COLO668 (cell line): ENCODE measurements at regions not wholly inside any gene's neighbourhood (a gene's known extent, or its start where the extent isn't known, plus 50 kb on each side); places are given as distances from the start of the nearest gene placed in this dataset.
"Not testable (repeated sequence)": the region's sequence is repeated elsewhere in the genome, so short reads cannot be mapped to it uniquely, and the experiment has no call there.

Experiments used
- DNase-seq: peaks from one replicate; lab custom pipeline; 2025; ENCODE audit not compliant: unreplicated experiment; lab: John Stamatoyannopoulos, UW

DNA sequence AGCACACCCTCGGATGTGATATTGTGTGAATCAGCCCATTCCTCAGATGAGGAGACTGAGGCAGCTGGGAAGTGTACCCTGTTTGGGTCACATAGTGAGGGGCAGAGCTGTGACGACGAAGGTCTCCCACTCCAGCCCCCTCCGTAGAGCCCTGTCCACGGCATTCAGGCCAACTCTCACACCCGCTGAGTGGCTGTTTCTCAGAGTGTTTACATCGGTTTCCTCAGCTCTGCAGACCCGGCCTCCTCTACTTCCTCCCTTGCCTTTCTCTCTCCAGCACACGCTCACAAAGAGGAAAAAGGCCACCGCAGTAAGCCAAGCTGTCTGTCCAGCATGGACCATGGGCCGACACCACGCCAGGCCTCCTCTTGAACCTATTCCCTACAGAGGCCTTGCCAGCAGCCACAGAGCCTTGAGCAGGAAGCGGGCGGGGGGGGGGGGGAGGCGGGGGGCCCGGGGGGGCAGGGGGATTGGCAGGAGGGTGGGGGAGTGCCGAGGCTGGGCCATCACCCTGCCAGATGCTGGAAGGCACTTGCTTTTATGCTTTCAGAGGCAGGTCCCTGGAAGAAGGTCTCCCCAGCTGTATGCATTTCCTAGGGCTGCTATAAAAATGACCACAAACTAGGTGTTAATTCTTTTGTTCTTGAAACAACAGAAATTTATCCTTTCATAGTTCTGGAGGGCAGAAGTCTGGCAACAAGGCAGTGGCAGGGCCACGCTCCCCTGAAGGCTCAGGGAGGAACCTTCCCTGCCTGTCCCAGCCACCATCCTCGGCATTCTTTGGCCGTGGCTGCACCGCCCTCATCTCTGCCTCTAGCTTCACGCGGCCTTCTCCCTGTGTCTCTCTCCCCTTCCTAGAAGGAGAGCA, 178.4 kb downstream of the PSMG1 start:
- DNase-seq, result no peak

DNA sequence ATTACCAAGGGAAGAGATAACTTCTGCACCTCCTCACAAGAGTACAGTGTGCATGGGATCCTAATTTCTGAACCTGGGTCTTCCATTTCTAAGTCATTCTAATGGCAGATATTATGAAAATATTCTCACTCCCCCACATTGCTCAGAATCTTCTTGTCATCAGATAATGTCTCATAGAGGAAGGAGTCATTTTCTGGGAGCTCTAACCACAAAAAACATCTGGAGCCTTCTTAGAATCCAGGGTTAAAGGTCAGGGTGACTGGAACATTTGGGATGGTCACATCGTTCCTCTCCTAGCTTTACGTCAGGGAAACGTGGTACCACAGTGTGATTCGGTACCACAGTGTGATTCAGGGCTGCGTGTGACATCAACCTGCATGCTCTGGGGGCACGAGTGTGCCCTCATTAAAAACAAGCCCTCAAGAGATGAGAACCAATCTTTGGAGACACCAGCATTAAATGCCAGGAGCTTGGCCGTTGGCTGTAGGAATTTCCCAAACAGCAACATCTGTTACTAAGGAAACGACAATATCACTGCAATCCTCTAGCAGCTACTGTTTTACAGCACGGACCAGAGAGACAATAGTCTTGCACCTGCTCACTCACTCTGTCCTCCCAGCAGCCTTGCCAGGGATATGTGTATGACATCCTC, 179.1 kb downstream of the PSMG1 start:
- DNase-seq, result peak; percentile 56

DNA sequence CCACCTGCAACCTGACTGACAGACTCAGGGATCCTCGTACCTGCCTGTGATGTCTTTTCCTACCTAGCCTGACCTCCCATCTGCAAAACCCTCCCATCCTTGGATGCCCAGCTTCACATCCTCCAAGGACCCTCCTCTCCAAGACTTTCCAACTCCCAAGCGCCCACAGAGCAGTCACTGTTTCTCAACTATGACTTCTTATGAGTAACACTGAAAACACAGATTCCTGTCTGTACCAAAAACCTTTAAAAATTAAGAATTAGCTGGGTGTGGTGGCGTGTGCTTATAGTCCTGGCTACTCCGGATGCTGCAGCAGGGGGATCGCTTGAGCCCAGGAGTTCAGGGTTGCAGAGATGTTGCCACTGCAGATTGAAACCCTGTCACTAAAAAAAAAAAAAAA, 181.9 kb downstream of the PSMG1 start:
- DNase-seq, result no peak

DNA sequence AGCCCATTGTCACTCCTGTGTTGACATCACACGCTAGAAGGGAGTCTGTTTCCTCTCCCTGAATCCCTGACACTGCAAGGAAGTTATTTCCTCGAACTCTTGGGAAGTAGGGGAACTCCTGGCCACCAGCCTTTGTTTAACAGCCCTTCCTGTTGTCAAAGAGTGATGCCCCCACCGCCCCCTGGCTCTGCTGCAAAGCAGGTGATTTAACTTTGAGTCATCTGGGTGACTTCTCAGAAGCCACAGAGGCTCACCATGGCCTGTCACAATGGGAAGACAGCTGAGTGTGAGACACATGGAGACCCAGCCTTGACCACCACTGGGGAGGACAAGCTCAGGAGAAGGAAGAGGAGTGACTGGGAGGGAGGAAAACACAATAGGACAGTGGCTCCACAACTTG, 182.8 kb downstream of the PSMG1 start:
- no peak for DNase-seq

DNA sequence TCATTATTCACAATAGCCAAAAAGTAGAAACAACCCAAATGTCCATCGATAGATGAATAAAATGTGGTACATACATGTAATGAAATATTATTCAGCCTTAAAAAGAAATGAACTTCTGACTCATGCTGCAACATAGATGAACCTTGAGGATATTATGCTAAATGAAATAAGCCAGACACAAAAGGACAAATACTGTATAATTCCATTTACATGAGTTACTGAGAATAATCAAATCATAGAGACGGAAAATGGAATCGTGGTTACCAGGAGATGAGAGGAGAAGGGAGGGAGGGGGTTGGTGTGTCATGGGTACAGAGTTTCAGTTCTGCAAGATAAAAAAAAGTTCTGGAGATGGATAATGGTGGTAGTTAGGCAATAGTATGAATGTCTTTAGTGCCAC, 184.1 kb downstream of the PSMG1 start:
- no peak for DNase-seq

DNA sequence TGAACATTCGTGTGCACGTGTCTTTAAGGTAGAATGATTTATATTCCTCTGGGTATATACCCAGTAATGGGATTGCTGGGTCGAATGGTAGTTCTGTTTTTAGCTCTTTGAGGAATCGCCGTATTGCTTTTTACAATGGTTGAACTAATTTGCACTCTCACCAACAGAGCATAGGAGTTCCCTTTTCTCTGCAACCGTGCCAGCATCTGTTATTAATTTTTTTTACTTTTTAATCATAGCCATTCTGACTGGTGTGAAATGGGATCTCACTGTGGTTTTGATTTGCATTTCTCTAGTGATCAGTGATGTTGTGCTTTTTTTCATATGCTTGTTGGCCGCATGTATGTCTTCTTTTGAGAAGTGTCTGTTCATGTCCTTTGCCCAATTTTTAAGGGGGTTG, 185.0 kb downstream of the PSMG1 start:
- DNase-seq, result not testable (repeated sequence)

DNA sequence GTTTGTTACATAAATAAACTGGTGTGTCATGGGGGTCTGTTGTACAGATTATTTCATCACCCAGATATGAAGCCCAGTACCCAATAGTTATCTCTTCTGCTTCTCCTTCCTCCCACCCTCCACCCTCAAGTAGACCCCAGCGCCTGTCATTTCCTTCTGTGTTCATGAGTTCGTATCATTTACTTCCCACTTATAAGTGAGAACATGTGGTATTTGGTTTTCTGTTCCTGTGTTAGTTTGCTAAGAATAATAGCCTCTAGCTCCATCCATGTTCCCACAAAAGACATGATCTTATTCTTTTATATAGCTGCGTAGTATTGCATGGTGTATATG, 185.4 kb downstream of the PSMG1 start:
- DNase-seq, result not testable (repeated sequence)

DNA sequence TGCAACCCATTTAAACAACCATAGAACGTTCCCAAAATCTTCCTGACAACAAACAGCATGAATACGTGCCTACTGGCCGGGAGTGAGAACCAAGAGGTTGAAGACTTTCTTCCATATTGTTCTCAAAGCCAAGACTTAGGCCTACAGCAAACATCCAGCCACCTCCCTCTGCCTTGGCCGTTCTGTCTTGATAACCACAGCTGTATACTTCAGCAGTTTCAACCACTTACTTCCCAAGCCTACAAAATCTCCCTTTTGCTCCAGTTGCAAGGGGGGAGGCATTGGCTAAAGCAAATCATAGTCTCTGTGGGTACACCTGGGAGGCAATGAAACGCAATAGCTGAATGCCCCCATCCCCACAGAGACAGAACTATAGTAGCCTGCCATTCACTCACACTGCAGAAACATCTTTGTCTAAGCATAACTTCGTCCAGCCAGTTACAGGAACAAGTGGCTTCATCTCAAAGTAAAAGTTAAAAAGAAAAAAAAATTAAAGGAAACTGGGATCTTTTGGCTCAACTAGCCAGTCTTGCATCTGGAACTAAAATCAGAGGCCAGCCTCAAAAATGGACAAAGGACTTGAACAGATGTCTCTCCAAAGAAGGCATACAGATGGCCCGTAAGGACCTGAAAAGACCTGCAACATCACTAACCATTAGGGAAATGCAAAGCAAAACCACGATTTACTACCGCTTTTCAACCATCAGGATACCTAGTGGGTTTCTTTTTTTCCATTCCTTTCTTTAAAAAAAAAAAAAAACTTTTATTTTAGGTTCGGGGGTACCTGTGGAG, 186.0 kb downstream of the PSMG1 start:
- DNase-seq, result no peak

DNA sequence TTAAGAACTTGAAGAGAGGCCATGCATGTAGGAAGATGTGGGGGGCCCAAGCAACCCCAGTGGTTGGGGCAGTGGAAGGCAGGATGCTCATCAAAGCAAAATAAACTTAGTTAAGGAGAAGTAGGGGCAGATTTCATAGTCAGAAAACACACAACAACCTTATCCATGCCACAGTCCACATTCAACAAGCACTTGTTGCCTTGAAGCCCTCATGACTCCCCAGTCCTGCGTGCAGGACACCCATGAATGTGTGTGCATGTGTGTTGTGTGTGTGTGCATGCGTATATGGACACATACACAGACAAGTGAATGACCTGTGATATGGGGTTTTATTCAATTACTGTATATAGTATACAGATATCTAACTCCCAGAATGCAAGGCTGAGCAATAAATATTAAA, 186.9 kb downstream of the PSMG1 start:
- DNase-seq, result no peak

DNA sequence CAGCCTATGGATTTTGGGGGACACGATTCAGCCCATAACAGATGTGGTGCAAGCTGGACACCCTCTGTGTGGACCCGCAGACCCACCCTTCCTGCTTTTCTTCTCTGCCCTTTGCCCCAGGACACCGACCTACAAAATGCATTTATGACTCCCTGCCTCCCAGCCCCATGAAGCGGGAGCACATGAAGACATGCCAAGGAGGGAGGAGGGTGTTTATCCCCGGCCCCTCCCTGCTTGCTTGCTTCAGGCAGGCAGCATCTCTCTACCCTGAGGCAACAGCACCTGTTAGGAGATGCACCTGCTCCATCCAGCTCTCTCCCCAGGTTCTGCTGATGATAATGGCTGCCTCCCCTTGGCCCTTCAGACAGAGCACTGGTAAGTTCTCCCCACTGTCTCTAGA, 187.5 kb downstream of the PSMG1 start:
- peak; percentile 75 for DNase-seq

DNA sequence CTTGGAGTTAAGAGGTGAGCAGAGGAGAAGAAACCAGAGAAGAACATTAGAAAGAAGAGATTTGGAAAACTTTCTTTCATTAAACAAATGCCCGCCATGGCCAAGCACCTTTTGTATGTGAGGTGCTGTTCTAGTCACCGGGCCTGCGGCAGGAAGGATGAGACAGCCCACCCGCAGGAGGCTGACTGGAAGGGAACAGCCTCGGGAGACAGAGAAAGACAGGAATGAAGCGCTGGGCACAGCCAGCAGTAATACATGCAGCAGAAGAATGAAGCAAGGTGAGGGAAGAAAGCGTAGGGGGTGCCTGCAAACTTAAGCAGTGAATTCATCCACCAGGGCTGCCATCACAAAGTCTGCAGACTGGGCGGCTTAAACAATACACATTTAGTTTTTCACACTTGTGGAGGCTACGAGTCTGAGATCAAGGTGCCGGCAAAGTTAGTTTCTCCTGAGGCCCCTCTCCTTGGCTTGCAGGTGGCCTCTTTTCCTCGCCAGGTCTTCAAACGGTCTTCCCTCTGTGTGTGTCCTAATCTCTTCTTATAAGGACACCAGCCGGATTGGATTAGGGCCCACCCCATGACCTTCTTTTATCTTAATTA, 188.1 kb downstream of the PSMG1 start:
- no peak for DNase-seq

DNA sequence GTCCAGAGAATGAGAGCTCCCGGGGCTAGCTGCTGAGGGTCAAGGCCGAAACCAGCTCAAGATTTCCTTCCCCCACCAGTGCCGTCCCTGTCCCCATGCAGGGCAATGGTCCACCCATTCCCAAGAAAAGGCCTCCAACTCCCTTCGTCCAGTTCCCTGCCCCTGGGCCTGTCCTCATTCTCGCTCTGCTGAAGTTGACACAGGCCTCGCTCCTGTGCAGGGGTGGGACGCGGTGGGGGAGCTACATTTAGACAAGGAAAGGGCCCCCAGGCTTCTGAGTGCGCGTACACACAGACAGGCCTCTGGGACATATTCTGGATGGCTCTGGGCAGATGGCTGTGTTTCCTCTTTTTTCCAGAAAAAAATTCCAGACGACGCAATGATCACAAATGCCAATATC, 188.3 kb downstream of the ETS2 start:
- no peak for DNase-seq

DNA sequence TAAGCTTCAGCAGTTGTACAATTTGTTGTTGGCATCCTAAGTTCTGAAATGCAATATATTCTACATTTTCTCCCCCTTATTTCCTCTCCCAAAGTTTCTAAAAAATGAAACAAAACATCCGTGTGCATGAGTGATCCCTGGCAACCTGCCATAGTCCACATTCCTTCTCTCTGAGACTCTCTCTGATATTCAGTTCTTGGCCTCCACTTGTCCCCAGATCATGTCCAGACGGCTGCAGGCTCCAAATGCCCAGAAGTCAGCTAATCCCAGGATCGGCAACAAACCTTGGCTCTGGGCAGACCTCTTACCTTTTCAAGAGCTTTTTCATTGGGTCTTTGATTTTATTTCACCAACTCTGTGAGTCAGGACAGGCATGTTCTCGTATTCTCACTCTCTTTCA, 187.8 kb downstream of the ETS2 start:
- no peak for DNase-seq

DNA sequence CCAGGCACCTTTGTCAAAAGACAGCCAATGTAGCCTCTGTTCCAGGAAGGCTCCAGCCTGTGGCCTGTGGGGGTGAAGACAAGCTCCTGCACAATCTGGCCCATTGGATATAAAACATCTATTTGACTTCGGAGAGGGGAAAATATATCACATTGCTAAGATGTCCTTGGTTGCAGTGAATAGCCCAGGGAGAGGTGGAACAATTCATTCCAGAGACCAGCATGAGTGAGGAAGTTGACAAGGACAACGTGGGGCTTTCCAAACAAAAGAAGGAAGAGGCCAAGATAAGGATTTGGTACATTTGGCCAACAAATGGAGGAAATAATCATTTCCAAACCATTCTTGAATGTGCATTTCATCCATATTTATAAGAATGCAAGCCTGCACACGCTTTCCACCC, 187.0 kb downstream of the ETS2 start:
- no peak for DNase-seq

DNA sequence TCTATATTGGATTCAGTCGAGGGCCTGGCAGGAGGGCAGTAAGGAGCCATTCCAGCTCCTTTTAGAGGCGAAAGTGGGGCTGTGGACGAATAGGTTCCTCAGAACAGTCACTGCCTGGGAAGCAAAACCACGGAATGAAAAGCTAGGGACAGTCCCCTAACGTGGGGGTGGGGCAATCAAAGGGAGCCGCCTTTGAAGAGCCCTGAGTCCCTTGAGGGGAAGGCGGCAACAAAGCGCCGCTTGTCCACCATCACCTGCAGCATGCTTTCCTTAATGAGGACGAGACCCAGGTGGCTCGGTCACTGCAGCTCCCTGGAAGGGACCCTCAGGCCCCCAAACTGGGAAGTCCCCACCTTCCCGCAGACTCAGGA, 184.7 kb downstream of the ETS2 start:
- no peak for DNase-seq

DNA sequence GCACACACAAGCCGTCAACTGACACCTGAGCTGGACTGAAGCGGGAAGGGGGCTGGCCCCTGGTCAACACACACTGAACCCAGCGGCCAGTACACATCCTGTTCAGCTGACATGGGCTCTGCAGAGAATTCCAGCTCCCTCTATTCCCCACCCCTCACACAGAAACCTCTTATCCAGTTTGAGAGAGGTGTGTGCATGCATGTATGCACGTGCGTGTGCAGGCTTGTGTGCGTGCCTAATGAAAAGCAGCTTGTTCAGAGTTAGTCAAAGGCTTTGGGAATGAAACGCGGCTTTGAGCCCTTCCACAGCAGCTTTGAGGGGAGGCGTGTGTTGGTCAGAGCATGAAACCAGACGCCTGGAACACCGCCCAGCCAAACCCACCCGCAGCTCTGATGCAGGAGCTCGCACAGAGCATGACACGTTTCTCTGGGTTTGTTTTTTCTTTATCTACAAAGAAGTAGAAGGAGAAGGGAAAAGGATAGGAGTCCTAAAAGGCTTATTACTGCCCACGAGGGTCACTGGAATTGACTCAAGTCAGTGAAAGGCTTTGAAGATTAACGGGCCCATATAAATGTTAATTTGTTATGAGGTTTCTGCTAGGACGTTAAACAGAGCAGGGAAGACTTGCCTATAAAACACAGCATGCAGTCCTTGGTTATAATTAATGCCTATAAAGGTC, 184.2 kb downstream of the ETS2 start:
- peak; percentile 57 for DNase-seq

DNA sequence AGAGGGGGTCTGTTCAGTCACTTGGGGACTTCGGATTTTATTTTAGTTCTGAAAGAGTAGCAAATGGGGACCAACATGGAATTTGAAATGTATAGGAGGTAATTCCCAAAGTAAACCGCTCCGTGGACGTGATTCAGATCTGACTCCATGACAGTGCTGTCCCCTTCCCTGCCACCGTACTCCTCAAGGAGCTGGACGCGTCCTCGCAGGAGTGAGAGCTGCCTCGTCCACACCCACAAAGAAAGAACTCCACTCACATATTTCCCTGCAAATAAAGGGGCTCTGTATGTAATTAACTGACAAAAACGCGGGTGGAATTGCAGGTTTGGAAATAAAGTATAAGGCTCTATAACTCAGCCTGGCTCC, 183.6 kb downstream of the ETS2 start:
- DNase-seq, result no peak

DNA sequence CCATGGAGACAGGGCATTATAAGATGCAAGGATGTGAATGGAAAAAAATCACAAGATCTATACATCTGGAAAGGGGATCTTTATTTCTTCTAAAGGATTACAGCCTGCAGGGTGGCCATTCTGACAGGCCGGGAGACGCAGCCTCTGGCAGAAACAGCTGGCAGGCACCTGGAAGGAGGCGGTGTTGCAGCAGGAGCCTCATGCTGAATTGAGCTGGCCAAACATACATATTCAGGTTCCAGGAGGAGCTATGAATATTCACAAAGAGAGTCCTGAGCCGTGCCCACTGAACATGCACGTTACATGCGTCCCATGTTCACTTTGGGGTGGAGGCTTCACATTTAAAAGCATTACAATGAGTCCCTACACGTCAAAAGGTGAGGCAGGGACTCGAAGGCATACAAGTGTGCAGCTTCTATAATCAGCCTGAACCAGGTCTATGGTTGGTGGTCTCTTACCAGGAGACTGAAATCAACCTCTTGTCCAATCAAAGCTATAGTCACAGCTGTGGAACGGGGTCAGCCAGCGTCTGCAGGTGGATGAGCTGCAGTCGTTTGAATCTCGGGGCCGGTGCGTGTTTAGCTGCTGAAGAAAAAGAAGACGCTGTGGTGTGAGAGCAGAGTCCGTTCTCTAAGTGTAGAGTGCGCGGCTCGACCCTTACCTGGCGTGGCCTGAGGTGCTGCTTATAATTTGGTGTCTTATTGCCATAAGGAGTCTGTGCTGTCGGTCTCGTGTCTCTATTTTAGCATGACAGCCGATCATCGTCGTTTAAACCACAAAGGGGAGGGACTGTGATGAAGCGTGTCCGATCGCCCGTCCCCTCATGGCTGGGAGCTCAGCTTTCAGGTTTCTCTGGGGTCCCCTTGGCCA, 183.0 kb downstream of the ETS2 start:
- DNase-seq, result no peak

DNA sequence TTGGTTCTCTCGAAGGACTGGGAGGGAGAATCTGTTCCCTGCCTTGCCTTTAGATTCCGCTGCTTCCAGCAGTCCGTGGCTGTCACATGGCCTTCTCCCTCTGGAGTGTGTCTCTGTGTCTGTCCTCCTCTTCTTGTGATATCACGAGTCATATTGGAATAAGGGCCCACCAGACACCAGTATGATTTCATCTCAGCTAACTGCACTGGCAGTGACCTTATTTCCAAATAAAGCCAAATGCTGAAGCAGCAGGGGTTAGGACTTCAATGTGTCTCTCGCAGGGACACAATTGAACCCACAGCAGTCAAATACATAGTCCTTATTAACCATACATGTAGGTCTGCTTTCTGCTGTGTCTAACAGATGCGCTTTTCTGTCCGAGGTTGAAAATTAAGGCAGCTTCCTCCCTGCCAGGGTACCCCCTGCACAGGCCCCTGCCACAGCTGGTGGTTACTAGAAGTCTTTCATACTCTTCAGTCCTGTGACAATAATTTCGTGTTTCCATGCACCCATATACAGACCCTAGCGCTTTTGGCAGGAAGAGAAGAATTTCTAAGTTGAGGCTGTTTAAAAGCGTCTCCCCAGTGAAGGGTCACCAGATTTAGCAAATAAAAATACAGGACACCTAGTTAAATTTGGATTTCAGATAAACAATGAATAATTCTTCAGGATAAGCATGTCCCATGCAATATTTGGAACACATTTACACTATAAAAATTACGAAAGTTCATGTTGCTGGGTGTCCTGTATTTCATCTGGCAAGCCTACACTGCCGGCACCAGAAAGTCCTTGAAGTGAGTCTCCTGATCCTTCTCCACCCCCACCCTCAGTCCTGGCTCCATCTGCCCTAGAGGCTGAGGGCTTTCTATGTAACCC, 182.1 kb downstream of the ETS2 start:
- no peak for DNase-seq
